SK-N-SH treated with all-trans-retinoic acid at 6 μM for 48 hours (cell line): ENCODE measurements at regions not wholly inside any gene's neighbourhood (a gene's known extent, or its start where the extent isn't known, plus 50 kb on each side); places are given as distances from the start of the nearest gene placed in this dataset.

Source experiments
- ARNTL ChIP-seq: fragments of 450-650 bp; formaldehyde crosslinking; IDR thresholded peaks from 2 replicates; pipeline ENCODE4 v1.5.0; 2020; ENCODE audit warnings: low read depth, mild to moderate bottlenecking, moderate library complexity, borderline replicate concordance
- BACH2 ChIP-seq: fragments of 250-450 bp; sonication (Bioruptor Pico); IDR thresholded peaks from 2 replicates; pipeline ENCODE4 v1.9.0; 2021; ENCODE audit warnings: mild to moderate bottlenecking, borderline replicate concordance
- POU6F1 ChIP-seq: fragments of 250-450 bp; sonication (Bioruptor Pico); IDR thresholded peaks from 2 replicates; pipeline ENCODE4 v1.8.0; 2021; ENCODE audit warnings: low read depth, mild to moderate bottlenecking, moderate library complexity, borderline replicate concordance
- ZFP30 ChIP-seq: fragments of 450-650 bp; formaldehyde crosslinking; IDR thresholded peaks from 2 replicates; pipeline ENCODE4 v1.5.0; 2022; ENCODE audit warnings: mild to moderate bottlenecking, moderate library complexity
- ZNF70 ChIP-seq: fragments of 450-650 bp; formaldehyde crosslinking; IDR thresholded peaks from 2 replicates; pipeline ENCODE4 v1.5.0; 2020; ENCODE audit warnings: mild to moderate bottlenecking, moderate library complexity
- ZNF8 ChIP-seq: fragments of 450-650 bp; formaldehyde crosslinking; IDR thresholded peaks from 2 replicates; pipeline ENCODE4 v1.5.0; 2020; ENCODE audit warnings: mild to moderate bottlenecking, moderate library complexity

- no peak for TF ChIP-seq ZFP30
- no peak for TF ChIP-seq ARNTL (CRISPR knock-in tag)
- TF ChIP-seq ZNF8 (CRISPR knock-in tag), result no peak
- TF ChIP-seq BACH2 (CRISPR knock-in tag), result no peak
- no peak for TF ChIP-seq ZNF70 (CRISPR knock-in tag)
- TF ChIP-seq POU6F1 (CRISPR knock-in tag), result no peak
Measured at GRCh38 chr5:130805036-130805435, 360.0 kb downstream of the HINT1 start.
